HFFc6 (cell line): ENCODE measurements at regions not wholly inside any gene's neighbourhood (a gene's known extent, or its start where the extent isn't known, plus 50 kb on each side); places are given as distances from the start of the nearest gene placed in this dataset.
A peak's percentile ranks its signal among the peaks of the same experiment; 100 is the strongest.

Source experiments
- DNase-seq: peaks from one replicate; pipeline ENCODE4 v3.0.0-alpha.2; 2018
- H3K27ac Mint-ChIP-seq: 2 replicates; pipeline ENCODE4 v1.8.0; 2020; ENCODE audit warnings: mild to moderate bottlenecking, mixed read lengths
- H3K27me3 Mint-ChIP-seq: 2 replicates; pipeline ENCODE4 v1.8.0; 2021; ENCODE audit warnings: mild to moderate bottlenecking, moderate library complexity, mixed read lengths; ENCODE audit not compliant: insufficient read depth
- H3K36me3 Mint-ChIP-seq: 2 replicates; pipeline ENCODE4 v1.8.0; 2021; ENCODE audit warnings: low read depth, mixed read lengths
- H3K4me1 Mint-ChIP-seq: 2 replicates; pipeline ENCODE4 v1.8.0; 2020; ENCODE audit warnings: low read depth, mixed read lengths
- H3K4me3 Mint-ChIP-seq: 2 replicates; pipeline ENCODE4 v1.8.0; 2020; ENCODE audit warnings: mild to moderate bottlenecking, moderate library complexity, mixed read lengths
- H3K9me3 Mint-ChIP-seq: 2 replicates; pipeline ENCODE4 v1.8.0; 2020; ENCODE audit warnings: mild to moderate bottlenecking, mixed read lengths
- TF ChIP-seq, protein P1 (sequence below): fragments of 200-600 bp; sonication (generic); IDR thresholded peaks from 2 replicates; pipeline ENCODE4 v1.5.0; 2021; ENCODE audit warnings: antibody characterized with exemption, mild to moderate bottlenecking

GRCh38 chr5:39555788-39556187 is 131.0 kb upstream of the DAB2 start:
- no peak for DNase-seq
- TF ChIP-seq, protein P1, sequence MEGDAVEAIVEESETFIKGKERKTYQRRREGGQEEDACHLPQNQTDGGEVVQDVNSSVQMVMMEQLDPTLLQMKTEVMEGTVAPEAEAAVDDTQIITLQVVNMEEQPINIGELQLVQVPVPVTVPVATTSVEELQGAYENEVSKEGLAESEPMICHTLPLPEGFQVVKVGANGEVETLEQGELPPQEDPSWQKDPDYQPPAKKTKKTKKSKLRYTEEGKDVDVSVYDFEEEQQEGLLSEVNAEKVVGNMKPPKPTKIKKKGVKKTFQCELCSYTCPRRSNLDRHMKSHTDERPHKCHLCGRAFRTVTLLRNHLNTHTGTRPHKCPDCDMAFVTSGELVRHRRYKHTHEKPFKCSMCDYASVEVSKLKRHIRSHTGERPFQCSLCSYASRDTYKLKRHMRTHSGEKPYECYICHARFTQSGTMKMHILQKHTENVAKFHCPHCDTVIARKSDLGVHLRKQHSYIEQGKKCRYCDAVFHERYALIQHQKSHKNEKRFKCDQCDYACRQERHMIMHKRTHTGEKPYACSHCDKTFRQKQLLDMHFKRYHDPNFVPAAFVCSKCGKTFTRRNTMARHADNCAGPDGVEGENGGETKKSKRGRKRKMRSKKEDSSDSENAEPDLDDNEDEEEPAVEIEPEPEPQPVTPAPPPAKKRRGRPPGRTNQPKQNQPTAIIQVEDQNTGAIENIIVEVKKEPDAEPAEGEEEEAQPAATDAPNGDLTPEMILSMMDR: no peak

DNA sequence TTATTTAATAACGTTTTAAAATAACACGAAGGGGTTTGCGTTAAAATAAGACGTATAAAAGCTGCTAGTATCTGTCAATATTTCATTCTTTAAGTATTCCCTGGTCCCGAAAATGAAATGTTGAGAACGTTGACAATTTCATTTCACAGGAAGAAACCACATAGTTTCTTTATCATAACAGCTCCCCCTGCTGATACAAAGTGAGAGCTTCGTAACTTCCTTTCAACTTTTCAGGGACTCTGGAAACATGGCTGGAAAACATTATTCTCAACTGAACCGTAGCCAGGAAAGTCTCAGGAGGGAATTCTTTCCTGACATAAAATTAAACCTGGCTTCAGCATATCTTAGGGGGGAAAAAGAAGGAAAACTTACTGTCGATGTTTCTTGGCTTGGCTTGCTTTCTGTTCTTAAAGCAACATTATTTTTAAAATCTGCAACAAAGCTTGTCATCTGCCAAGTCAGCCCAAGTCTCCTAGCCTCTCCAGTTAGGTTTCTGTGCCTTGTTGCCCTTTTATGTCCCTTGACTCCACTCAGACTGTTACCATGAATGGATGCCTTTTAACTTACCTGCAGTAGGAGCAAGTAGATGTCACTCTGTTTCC is 122.9 kb upstream of the DAB2 start:
- Mint-ChIP-seq H3K27ac (peak overlapping the region; percentile 39; the same call in 1 of the 2 replicates), H3K4me1 (peaks cover 17% of the 10 kb centered on the region), H3K27me3 (peaks cover 5% of the 10 kb centered on the region; the same call in 1 of the 2 replicates), H3K4me3 (peak overlapping the region; percentile 50; the same call in 1 of the 2 replicates), H3K36me3 (no peaks in the 10 kb centered on the region), H3K9me3 (no peaks in the 10 kb centered on the region)
- TF ChIP-seq, protein P1: peak; percentile 91
- peak; percentile 65 for DNase-seq

More at GRCh38 chr5:39555788-39556187, 131.0 kb upstream of the DAB2 start:
- H3K9me3 Mint-ChIP-seq: no peaks in the 10 kb centered on the region
- no peaks in the 10 kb centered on the region for H3K36me3 Mint-ChIP-seq
- no peak overlapping the region for H3K27ac Mint-ChIP-seq
- no peak overlapping the region for H3K4me3 Mint-ChIP-seq
- peaks cover 12% of the 10 kb centered on the region for H3K27me3 Mint-ChIP-seq
- H3K4me1 Mint-ChIP-seq: no peaks in the 10 kb centered on the region

GRCh38 chr5:39544941-39545340 is 120.2 kb upstream of the DAB2 start:
- H3K4me3 Mint-ChIP-seq: no peak overlapping the region
- H3K27ac Mint-ChIP-seq: no peak overlapping the region
- H3K27me3 Mint-ChIP-seq: no peaks in the 10 kb centered on the region; the same call in 1 of the 2 replicates
- no peak for DNase-seq
- H3K4me1 Mint-ChIP-seq: peaks cover 17% of the 10 kb centered on the region
- H3K9me3 Mint-ChIP-seq: no peaks in the 10 kb centered on the region
- TF ChIP-seq, protein P1: no peak
- no peaks in the 10 kb centered on the region for H3K36me3 Mint-ChIP-seq

DNA sequence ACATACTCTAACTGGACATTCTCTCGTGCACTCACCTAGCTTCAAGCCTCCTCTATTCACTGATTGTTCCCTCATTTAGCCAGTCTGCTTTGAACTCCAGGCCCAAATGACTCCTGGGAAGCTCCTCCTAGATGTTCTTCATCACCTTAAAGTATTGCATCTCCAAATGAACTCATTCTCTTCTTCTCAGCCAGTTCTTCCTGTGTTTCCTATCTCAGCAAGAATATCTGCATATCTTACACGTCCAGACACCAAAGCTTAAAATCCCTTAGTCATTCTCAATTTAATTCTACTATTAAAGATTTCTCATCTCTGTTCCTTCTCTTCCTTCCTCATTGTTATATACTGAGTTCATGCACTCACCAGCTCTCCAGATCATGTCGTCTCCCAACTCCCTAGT is 118.6 kb upstream of the DAB2 start:
- H3K27me3 Mint-ChIP-seq: no peaks in the 10 kb centered on the region; the same call in 1 of the 2 replicates
- H3K27ac Mint-ChIP-seq: no peak overlapping the region
- peaks cover 17% of the 10 kb centered on the region for H3K4me1 Mint-ChIP-seq
- TF ChIP-seq, protein P1: no peak
- no peak for DNase-seq
- H3K9me3 Mint-ChIP-seq: no peaks in the 10 kb centered on the region
- no peak overlapping the region for H3K4me3 Mint-ChIP-seq
- no peaks in the 10 kb centered on the region for H3K36me3 Mint-ChIP-seq

- H3K4me1 Mint-ChIP-seq: peaks cover 13% of the 10 kb centered on the region
- H3K27me3 Mint-ChIP-seq: no peaks in the 10 kb centered on the region; the same call in 1 of the 2 replicates
- H3K4me3 Mint-ChIP-seq: no peak overlapping the region
- no peak for DNase-seq
- no peaks in the 10 kb centered on the region for H3K36me3 Mint-ChIP-seq
- no peaks in the 10 kb centered on the region for H3K9me3 Mint-ChIP-seq
- H3K27ac Mint-ChIP-seq: no peak overlapping the region
- TF ChIP-seq, protein P1: no peak
Observed at GRCh38 chr5:39542511-39543285, 117.9 kb upstream of the DAB2 start.
